ENCODE measurements at regions not wholly inside any gene's neighbourhood (a gene's known extent, or its start where the extent isn't known, plus 50 kb on each side); places are given as distances from the start of the nearest gene placed in this dataset.

GRCh38 chr1:226799634-226800281 is 60.7 kb upstream of the ITPKB start:
- no peak overlapping the region for H3K4me3 ChIP-seq (ENCODE audit: low read depth, low read length)
- CTCF ChIA-PET, result no interaction called here
- H3K9me3 ChIP-seq, result no peaks in the 10 kb centered on the region
- BruUV-seq (replicated peaks), result no TSS peak
- Mint-ChIP-seq H3K4me1 (ENCODE audit: low read depth, unreplicated experiment) (no peaks in the 10 kb centered on the region), H3K36me3 (ENCODE audit: insufficient read depth, unreplicated experiment) (no peaks in the 10 kb centered on the region), H3K27ac (ENCODE audit: unreplicated experiment) (no peak overlapping the region), H3K4me3 (ENCODE audit: unreplicated experiment) (no peak overlapping the region), H3K27me3 (ENCODE audit: insufficient read depth, unreplicated experiment) (peaks cover 3% of the 10 kb centered on the region), H3K9me3 (ENCODE audit: unreplicated experiment) (no peaks in the 10 kb centered on the region)
- TF ChIP-seq, protein P1, sequence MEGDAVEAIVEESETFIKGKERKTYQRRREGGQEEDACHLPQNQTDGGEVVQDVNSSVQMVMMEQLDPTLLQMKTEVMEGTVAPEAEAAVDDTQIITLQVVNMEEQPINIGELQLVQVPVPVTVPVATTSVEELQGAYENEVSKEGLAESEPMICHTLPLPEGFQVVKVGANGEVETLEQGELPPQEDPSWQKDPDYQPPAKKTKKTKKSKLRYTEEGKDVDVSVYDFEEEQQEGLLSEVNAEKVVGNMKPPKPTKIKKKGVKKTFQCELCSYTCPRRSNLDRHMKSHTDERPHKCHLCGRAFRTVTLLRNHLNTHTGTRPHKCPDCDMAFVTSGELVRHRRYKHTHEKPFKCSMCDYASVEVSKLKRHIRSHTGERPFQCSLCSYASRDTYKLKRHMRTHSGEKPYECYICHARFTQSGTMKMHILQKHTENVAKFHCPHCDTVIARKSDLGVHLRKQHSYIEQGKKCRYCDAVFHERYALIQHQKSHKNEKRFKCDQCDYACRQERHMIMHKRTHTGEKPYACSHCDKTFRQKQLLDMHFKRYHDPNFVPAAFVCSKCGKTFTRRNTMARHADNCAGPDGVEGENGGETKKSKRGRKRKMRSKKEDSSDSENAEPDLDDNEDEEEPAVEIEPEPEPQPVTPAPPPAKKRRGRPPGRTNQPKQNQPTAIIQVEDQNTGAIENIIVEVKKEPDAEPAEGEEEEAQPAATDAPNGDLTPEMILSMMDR (IDR thresholded peaks at IDR 0.05; ENCODE audit: insufficient read depth in 1 of 2, low read depth in 1 of 2, low read length in 1 of 2, severe bottlenecking in 1 of 2, unreplicated experiment in 1 of 2), result no peak
- H3K4me1 ChIP-seq, result no peaks in the 10 kb centered on the region
- H3K27me3 ChIP-seq (replicated peaks; ENCODE audit: control insufficient read depth, insufficient read depth, low read length), result no peaks in the 10 kb centered on the region
- POLR2A ChIA-PET, result no interaction called here
- intact Hi-C loops (cut with micrococcal nuclease; ENCODE audit: unreplicated experiment), result no loop called here
- no peak for DNase-seq
- H3K36me3 ChIP-seq (ENCODE audit: control insufficient read depth, insufficient read depth, low read length), result no peaks in the 10 kb centered on the region

DNA sequence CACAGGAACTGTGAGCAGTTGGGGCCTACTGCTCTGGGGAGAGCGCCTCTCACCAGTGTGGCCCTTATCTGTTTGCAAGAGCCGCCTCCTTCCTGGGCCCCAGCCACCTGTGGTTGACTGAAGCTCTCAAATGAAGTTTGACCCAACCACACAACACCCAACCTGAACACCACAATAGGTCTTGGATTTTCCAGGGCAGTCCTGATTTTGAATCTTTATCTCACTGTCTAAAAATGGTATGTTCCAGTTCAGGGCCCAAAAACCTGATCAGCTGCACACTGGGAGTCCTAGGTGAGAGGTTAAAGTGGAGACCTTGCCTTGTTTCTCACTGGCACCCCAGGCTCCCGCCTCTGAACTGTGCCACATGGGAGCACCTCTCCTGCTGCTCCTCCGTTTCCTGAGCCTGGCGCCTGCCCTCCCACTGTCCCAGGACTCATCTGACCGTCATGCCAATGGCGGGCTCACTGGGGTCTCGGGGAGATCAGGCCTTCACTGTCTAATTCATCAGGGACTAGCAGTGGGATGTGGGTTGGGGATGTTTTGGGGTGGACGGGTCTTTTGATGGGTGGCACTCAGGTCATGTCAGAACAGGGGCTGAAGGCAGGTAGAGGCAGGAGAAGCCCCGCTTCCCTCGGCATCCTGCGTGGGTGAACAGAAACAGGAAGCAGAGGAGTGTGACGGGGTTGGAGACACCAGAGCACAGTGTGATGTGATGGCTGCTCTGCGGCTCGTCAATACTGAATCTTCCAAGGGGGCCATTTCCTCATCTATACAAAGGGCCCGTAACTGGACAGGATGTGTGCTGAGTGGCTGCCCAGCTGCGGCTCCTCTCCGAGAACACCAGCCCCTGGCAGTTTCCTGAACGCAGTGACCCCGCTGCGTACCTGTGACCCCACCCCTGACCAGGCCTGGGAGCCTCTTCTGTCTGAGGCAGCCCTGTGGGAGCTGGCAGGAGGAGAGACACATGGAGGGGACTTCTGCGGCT is 59.6 kb upstream of the ITPKB start:
- H3K4me3 Mint-ChIP-seq (ENCODE audit: unreplicated experiment), result no peak overlapping the region
- peaks cover 4% of the 10 kb centered on the region for H3K27me3 Mint-ChIP-seq (ENCODE audit: insufficient read depth, unreplicated experiment)
- BruUV-seq (replicated peaks), result no TSS peak
- no peaks in the 10 kb centered on the region for H3K9me3 ChIP-seq
- intact Hi-C loops (cut with micrococcal nuclease; ENCODE audit: unreplicated experiment), result no loop called here
- H3K27ac Mint-ChIP-seq (ENCODE audit: unreplicated experiment), result no peak overlapping the region
- DNase-seq, result no peak
- H3K4me3 ChIP-seq (ENCODE audit: low read depth, low read length), result no peak overlapping the region
- H3K36me3 Mint-ChIP-seq (ENCODE audit: insufficient read depth, unreplicated experiment), result no peaks in the 10 kb centered on the region
- CTCF ChIA-PET, result no interaction called here
- POLR2A ChIA-PET, result no interaction called here
- H3K9me3 Mint-ChIP-seq (ENCODE audit: unreplicated experiment), result no peaks in the 10 kb centered on the region
- TF ChIP-seq, protein P1 (IDR thresholded peaks at IDR 0.05; ENCODE audit: insufficient read depth in 1 of 2, low read depth in 1 of 2, low read length in 1 of 2, severe bottlenecking in 1 of 2, unreplicated experiment in 1 of 2), result no peak
- no peaks in the 10 kb centered on the region for H3K27me3 ChIP-seq (replicated peaks; ENCODE audit: control insufficient read depth, insufficient read depth, low read length)
- no peaks in the 10 kb centered on the region for H3K4me1 Mint-ChIP-seq (ENCODE audit: low read depth, unreplicated experiment)
- no peaks in the 10 kb centered on the region for H3K4me1 ChIP-seq
- no peaks in the 10 kb centered on the region for H3K36me3 ChIP-seq (ENCODE audit: control insufficient read depth, insufficient read depth, low read length)

DNA sequence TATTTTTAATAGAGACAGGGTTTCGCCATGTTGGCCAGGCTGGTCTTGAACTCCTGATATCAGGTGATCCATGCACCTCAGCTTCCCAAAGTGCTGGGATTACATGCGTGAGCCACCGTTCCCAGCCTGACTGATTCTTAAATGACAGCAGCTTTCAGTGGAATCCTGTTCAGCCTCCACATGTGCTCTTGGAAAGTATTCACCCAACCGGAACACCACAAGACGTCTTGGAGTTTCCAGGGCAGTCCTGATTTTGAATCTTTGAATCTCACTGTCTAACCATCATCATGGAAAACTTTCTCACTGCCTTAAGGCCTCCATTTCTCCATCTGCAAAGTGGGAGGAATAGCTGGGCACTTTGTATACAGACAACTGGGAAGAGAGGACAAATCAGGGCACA is 58.1 kb upstream of the ITPKB start:
- Mint-ChIP-seq H3K27me3 (ENCODE audit: insufficient read depth, unreplicated experiment) (peaks cover 9% of the 10 kb centered on the region), H3K4me3 (ENCODE audit: unreplicated experiment) (no peak overlapping the region), H3K36me3 (ENCODE audit: insufficient read depth, unreplicated experiment) (no peaks in the 10 kb centered on the region), H3K9me3 (ENCODE audit: unreplicated experiment) (no peaks in the 10 kb centered on the region), H3K4me1 (ENCODE audit: low read depth, unreplicated experiment) (no peaks in the 10 kb centered on the region), H3K27ac (ENCODE audit: unreplicated experiment) (no peak overlapping the region)
- H3K4me3 ChIP-seq (ENCODE audit: low read depth, low read length), result no peak overlapping the region
- TF ChIP-seq, protein P1 (IDR thresholded peaks at IDR 0.05; ENCODE audit: insufficient read depth in 1 of 2, low read depth in 1 of 2, low read length in 1 of 2, severe bottlenecking in 1 of 2, unreplicated experiment in 1 of 2), result no peak
- intact Hi-C loops (cut with micrococcal nuclease; ENCODE audit: unreplicated experiment), result no loop called here
- no peak for DNase-seq
- H3K9me3 ChIP-seq, result no peaks in the 10 kb centered on the region
- H3K4me1 ChIP-seq, result no peaks in the 10 kb centered on the region
- POLR2A ChIA-PET, result no interaction called here
- no TSS peak for BruUV-seq (replicated peaks)
- no peaks in the 10 kb centered on the region for H3K36me3 ChIP-seq (ENCODE audit: control insufficient read depth, insufficient read depth, low read length)
- CTCF ChIA-PET, result interaction anchor here (0.6 kb wide), 1 partner anchor 277 kb away, joined by 3 read pairs; no protein-coding TSS in a partner anchor
- H3K27me3 ChIP-seq (replicated peaks; ENCODE audit: control insufficient read depth, insufficient read depth, low read length), result no peaks in the 10 kb centered on the region

Measured in Caco-2 (cell line).